ENCODE measurements at regions not wholly inside any gene's neighbourhood (a gene's known extent, or its start where the extent isn't known, plus 50 kb on each side); places are given as distances from the start of the nearest gene placed in this dataset.

DNA sequence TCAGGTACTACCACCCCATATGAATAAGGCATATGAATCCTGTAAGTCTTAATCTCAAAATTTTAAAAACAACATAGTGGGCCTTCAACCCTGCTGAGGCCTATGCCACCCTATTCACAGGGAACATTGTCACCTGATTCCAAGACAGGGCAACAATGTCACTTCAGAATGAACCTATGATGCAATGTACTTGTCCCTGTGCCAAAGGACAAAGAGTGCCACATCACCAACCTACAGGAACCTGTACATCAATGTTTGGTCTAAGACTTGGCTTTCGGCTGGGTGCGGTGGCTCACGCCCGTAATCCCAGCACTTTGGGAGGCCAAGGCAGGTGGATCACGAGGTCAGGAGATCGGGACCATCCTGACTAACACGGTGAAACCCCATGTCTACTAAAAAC, 318.5 kb upstream of the JARID2 start:
- no peak for ATAC-seq (ENCODE audit: low FRiP score)
- TF ChIP-seq CTCF (IDR thresholded peaks at IDR 0.05), result no peak
- DNase-seq (ENCODE audit: low spot score), result no peak

DNA sequence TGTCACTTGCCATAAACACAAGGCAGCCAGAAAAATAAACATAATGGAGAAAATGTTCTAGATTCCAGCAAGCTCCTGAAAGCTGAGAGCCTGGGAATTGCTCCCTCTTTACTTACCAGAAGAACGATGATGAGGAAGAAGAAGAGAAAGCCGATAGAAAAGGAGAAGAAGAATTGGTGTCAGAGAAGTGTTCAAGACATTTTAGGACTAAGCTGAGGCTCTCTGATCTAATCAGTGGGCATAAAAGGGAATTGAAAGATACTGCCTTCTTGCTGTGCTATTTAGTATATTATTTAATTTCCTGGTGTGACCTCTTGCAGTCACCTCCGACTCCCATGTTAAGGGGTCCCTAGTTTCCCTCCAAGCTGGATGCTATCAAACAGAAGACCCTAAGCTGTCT, 316.6 kb upstream of the JARID2 start:
- DNase-seq (ENCODE audit: low spot score) (no peak), ATAC-seq (ENCODE audit: low FRiP score) (no peak)
- no peak for TF ChIP-seq CTCF (IDR thresholded peaks at IDR 0.05)

DNA sequence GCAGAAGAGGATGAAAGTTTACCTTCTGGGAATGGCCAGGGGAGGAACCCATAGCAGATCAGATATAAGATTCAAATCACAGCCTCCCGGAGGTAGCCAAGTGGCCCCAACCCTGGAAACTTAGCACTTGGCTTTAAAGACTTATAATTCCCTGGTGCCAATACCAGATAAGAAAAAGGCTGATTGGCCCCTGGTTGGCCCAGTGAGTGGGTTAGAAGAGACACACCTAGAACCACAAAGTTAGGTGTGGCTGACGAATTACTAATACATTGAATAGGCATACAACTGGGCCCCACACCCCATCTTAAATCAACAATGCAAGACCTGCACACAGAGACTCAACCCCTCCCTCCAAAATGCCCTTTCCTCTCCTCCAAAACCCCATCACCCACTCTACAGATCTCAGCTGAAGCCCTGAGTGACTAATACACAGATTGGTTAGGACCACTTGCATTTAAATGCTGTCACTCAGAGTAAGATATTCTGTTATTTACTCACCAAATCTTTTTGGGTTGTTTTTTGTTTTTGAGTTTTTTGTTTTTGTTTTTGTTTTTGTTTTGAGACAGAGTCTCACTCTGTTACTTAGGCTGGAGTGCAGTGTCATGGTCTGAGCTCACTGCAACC, 315.4 kb upstream of the JARID2 start:
- no peak for TF ChIP-seq CTCF (IDR thresholded peaks at IDR 0.05)
- ATAC-seq (ENCODE audit: low FRiP score) (no peak), DNase-seq (ENCODE audit: low spot score) (no peak)

DNA sequence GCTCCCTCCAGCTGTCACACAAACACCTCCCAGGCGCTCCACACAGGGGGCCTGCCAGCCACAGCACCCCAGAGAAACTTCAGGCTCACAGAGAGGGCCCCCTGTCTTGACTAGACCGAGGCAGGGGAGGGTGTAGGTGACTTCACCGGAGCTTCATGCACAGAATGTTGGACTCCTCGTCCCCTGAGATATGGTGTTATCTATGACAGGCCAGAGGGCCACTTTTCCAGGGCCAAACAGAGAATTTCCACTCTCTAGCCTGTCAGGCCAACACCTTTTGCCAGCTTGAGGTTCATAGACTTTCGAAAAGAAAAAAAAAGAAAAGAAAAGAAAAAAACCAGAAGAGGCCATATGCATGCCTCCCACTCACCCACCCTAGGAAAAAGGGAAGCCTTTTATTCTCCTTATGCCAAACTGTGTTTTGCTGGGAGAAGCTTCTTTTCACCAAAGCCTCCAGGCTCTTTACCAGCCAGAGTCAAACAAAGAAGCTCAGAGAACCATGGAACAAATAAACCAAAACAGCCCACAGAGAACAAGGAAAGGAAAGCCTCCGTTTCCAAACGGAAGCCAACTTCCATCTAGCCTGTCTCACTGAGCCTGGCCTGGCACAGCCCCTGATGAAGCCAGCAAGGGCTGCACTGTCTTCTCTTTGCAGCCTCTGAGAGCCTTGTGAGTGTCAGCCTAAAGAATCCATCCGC, 313.2 kb upstream of the JARID2 start:
- DNase-seq (ENCODE audit: low spot score) (no peak), ATAC-seq (ENCODE audit: low FRiP score) (no peak)
- no peak for TF ChIP-seq CTCF (IDR thresholded peaks at IDR 0.05)

DNA sequence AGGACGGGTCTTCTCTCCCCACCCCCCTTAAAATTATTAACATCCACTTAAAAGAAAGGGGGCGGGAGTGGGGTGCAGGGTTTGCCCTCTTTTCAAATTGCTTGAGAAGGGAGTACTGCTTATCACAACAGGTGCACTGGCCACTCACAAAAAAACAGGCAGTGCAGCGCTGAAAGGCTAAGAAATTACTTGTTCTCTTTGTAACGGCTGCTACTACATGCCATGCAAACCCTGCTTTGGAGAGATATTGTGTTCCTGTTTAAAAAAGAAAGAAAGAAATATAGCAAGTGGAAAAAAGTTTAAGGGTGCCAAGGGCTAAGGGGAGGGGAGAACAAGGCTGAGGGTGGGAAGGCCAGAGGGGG, 312.7 kb upstream of the JARID2 start:
- no peak for TF ChIP-seq CTCF (IDR thresholded peaks at IDR 0.05)
- ATAC-seq (ENCODE audit: low FRiP score) (no peak), DNase-seq (ENCODE audit: low spot score) (no peak)

- no peak for TF ChIP-seq CTCF (IDR thresholded peaks at IDR 0.05)
- ATAC-seq (ENCODE audit: low FRiP score), result no peak
- DNase-seq (ENCODE audit: low spot score), result no peak
Observed at GRCh38 chr6:14934013-14934412, 311.9 kb upstream of the JARID2 start.

- DNase-seq (ENCODE audit: low spot score) (no peak), ATAC-seq (ENCODE audit: low FRiP score) (no peak)
- TF ChIP-seq CTCF (IDR thresholded peaks at IDR 0.05), result no peak
Observed at GRCh38 chr6:14934844-14935243, 311.0 kb upstream of the JARID2 start.

All from omental fat pad (tissue), 3 donors.